ENCODE measurements at regions not wholly inside any gene's neighbourhood (a gene's known extent, or its start where the extent isn't known, plus 50 kb on each side); places are given as distances from the start of the nearest gene placed in this dataset.

DNA sequence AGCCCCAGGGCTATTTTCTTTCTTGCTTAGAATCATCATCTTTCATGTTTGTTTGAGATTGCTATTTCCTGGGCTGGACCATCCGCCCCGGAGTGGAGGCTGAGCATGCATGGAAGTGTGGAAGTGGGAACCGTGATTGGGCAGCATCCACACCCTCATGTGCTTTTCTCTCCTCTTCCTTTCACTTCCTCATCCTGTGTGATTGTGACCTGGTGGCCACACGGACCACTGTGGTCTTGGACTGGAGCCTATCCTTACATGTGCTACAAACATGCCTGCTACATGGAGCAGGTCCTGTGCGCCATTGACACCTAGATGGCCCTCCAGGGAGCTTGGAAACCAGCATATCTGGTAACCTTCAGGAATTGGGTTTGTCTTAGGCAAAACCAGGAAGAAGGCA lies 175.9 kb upstream of the LCORL start:
- H3K36me3 ChIP-seq: no peaks in the 10 kb centered on the region
- TF ChIP-seq POLR2A (IDR thresholded peaks at IDR 0.05): no peak
- TF ChIP-seq, protein P1, sequence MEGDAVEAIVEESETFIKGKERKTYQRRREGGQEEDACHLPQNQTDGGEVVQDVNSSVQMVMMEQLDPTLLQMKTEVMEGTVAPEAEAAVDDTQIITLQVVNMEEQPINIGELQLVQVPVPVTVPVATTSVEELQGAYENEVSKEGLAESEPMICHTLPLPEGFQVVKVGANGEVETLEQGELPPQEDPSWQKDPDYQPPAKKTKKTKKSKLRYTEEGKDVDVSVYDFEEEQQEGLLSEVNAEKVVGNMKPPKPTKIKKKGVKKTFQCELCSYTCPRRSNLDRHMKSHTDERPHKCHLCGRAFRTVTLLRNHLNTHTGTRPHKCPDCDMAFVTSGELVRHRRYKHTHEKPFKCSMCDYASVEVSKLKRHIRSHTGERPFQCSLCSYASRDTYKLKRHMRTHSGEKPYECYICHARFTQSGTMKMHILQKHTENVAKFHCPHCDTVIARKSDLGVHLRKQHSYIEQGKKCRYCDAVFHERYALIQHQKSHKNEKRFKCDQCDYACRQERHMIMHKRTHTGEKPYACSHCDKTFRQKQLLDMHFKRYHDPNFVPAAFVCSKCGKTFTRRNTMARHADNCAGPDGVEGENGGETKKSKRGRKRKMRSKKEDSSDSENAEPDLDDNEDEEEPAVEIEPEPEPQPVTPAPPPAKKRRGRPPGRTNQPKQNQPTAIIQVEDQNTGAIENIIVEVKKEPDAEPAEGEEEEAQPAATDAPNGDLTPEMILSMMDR (IDR thresholded peaks at IDR 0.05): no peak
- intact Hi-C loops (cut with DNase I): no loop called here
- no peaks in the 10 kb centered on the region for H3K4me1 ChIP-seq
- no peaks in the 10 kb centered on the region for H3K9me3 ChIP-seq
- H3K27me3 ChIP-seq: no peaks in the 10 kb centered on the region
- 56 to 73% (median 62%) methylated on average over 5 of the region's 5 CpGs for WGBS, 4 donors
- DNase-seq: no peak
- no peak overlapping the region for H3K27ac ChIP-seq
- no peak for ATAC-seq
- no peak overlapping the region for H3K4me3 ChIP-seq

DNA sequence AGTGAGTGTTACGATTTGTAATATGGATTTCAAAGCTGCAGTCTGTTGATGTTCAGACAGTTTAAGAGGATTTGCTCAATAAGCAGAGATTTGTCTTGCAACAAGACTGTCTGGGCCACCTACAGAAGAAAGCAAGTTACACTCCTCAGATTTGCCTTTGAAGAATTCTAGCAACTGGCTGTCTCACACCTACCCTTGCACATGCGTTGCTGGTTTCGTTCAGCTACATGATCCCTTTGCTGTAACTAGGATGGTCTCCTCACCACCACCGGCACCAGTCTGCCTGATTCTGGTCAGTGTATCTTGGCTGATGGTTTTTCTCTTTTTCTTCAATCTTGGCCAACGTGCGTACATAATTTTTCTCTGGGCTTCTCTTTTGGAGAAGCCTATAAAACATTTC lies 172.7 kb upstream of the LCORL start:
- ATAC-seq (no peak), DNase-seq (no peak)
- Histone ChIP-seq H3K27me3 (no peaks in the 10 kb centered on the region), H3K4me3 (no peak overlapping the region), H3K36me3 (no peaks in the 10 kb centered on the region), H3K4me1 (no peaks in the 10 kb centered on the region), H3K27ac (no peak overlapping the region), H3K9me3 (no peaks in the 10 kb centered on the region)
- TF ChIP-seq, protein P1 (IDR thresholded peaks at IDR 0.05): no peak
- no peak for TF ChIP-seq POLR2A (IDR thresholded peaks at IDR 0.05)
- 49 to 72% (median 59%) methylated on average over 6 of the region's 6 CpGs for WGBS, 4 donors
- intact Hi-C loops (cut with DNase I): no loop called here

DNA sequence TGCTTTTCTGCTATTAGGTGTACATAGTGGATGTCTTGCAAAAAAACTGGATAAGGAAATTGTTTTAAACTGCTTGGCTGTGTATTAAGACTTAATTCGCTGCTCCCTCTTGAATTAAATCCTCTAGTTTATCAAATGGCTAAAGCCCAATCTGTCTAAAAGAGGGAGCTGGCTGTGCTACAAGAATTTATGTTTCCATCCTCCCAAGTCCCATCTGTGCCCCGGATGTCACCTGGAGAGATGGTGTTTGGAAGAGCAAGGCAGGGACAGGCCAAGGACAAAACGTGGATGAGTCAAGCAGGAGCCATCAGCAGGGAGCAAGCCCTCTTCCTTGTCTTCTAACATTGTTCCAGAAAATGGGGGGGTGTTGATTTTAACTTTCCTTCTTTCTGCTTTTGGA lies 171.3 kb upstream of the LCORL start:
- ATAC-seq (no peak), DNase-seq (no peak)
- TF ChIP-seq, protein P1 (IDR thresholded peaks at IDR 0.05): no peak
- no peak for TF ChIP-seq POLR2A (IDR thresholded peaks at IDR 0.05)
- no peaks in the 10 kb centered on the region for H3K9me3 ChIP-seq
- no peaks in the 10 kb centered on the region for H3K36me3 ChIP-seq
- H3K4me1 ChIP-seq: no peaks in the 10 kb centered on the region
- H3K4me3 ChIP-seq: no peak overlapping the region
- 54 to 70% (median 63%) methylated on average over 3 of the region's 3 CpGs for WGBS, 4 donors
- H3K27me3 ChIP-seq: no peaks in the 10 kb centered on the region
- no peak overlapping the region for H3K27ac ChIP-seq
- intact Hi-C loops (cut with DNase I): no loop called here

DNA sequence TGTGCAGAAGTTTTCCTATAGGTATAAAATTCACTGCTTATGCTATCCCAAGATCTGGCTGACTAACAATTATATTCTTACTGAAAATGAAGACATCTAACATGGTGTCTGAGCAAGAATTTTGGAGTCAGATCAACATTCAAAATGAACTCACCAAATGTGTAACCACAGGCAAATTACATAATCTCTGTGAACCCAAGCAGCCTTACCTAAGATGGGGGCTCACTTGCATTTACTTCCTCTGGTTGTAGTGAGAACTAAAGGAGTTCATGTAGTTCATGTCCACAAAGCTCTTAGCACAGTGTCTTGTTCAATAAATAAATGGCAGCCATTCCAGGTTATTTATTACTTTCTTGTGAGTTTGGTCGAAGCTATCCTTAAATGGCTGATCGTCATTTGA lies 163.9 kb upstream of the LCORL start:
- DNase-seq (no peak), ATAC-seq (no peak)
- TF ChIP-seq, protein P1 (IDR thresholded peaks at IDR 0.05): no peak
- no peak for TF ChIP-seq POLR2A (IDR thresholded peaks at IDR 0.05)
- H3K4me3 ChIP-seq: no peak overlapping the region
- WGBS, 4 donors: 93 to 96% (median 95%) methylated on average over 2 of the region's 2 CpGs
- H3K36me3 ChIP-seq: no peaks in the 10 kb centered on the region
- H3K4me1 ChIP-seq: no peaks in the 10 kb centered on the region
- H3K27me3 ChIP-seq: no peaks in the 10 kb centered on the region
- intact Hi-C loops (cut with DNase I): no loop called here
- H3K9me3 ChIP-seq: no peaks in the 10 kb centered on the region
- no peak overlapping the region for H3K27ac ChIP-seq

All from heart left ventricle (tissue), 16 donors.